ENCODE measurements at regions not wholly inside any gene's neighbourhood (a gene's known extent, or its start where the extent isn't known, plus 50 kb on each side); places are given as distances from the start of the nearest gene placed in this dataset.
"Not testable (repeated sequence)": the region's sequence is repeated elsewhere in the genome, so short reads cannot be mapped to it uniquely, and the experiment has no call there.

DNA sequence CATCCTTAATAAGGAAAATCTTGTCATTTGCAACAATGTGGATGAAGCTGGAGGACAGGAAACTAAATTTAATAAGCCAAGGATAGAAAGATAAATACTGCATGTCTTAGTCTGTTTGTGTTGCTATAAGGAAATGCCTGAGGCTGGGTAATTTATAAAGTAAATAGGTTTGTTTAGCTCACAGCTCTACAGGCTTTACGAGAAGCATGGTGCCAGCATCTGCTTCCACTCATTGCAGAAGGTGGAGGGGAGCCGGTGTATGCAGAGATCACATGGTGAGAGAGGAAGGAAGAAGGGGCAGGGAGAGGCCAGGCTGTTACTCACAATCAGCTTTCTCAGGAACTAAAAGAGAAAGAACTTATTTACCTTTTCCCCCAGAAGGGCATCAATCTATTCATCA, 118.9 kb upstream of the SMLR1 start:
- Histone ChIP-seq H3K27me3 (no peaks in the 10 kb centered on the region), H3K9me3 (no peaks in the 10 kb centered on the region), H3K36me3 (no peaks in the 10 kb centered on the region), H3K4me3 (no peak overlapping the region)
- peak; percentile 13 for DNase-seq

DNA sequence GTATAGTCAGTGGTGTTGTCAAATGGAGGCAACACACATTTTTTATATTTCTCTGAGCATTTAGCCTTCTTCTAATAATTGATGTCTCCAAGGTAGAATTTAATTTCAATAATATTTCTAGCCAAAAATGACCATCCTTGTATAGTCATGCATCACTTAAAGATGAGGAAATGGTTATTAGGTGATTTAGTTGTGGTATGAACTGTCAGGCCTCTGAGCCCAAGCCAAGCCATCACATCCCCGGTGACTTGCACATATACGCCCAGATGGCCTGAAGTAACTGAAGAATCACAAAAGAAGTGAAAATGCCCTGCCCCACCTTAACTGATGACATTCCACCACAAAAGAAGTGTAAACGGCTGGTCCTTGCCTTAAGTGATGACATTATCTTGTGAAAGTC, 115.6 kb upstream of the SMLR1 start:
- not testable (repeated sequence) for DNase-seq, H3K4me3 ChIP-seq, H3K36me3 ChIP-seq, H3K9me3 ChIP-seq, H3K27me3 ChIP-seq

DNA sequence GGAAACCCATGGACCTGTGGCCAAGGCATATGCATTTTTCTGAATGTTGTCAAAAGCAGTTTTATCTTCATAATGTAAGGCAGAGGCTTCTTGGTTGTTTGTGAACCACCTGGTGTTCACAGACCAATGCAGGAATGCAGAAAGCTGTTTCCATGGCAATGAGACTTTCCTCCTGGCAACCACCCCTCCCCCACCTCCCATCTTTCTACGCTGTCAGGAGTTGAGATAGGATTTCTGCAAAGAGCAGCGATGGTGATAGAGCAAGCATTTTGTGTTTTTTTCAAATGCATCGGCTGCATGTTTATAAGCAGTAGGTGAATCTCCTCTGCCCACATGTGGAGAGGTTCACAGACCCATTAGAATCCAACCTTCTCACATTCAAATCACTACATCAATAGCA, 114.1 kb upstream of the SMLR1 start:
- Histone ChIP-seq H3K4me3 (no peak overlapping the region), H3K9me3 (no peaks in the 10 kb centered on the region), H3K36me3 (no peaks in the 10 kb centered on the region), H3K27me3 (no peaks in the 10 kb centered on the region)
- DNase-seq = no peak

DNA sequence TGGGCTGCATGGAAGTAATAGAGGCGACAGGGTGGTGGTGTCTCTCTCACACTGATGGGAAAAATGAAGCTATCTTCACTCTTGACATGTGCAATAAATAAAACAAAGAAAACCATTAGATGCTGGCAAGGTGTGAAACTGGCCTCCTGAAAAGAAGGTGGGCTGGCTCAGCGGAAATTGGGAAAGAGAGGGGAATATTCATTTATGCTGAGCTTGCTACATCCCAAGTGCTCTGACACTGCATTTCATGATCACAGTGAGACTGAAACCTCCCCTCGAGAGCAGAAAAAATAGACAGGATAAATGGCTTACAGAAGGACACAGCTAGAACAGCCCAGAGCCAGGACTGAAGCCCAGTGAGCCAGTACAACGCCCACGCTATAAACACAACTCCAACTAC, 112.1 kb upstream of the SMLR1 start:
- no peak overlapping the region for H3K4me3 ChIP-seq
- no peak for DNase-seq
- H3K9me3 ChIP-seq = no peaks in the 10 kb centered on the region
- no peaks in the 10 kb centered on the region for H3K36me3 ChIP-seq
- H3K27me3 ChIP-seq = no peaks in the 10 kb centered on the region

DNA sequence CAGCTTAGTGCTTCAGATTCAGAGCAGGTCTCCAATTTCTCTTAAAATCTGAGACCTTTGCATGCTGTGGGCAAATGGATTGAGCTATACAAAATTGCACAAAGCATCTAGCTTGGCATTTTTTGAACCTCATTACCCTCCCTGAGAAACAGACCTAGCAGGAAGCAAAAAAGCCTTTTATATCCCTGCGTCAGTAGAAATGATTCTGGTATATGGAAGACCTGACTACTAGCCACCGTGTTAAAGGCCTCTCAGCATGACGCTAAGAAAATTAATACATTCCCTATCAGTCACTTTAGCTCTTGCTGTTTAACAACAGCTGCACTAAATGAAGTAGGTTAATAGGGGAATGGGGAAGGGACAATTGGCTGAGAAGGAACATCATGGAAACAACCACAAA, 110.7 kb upstream of the SMLR1 start:
- DNase-seq = no peak
- Histone ChIP-seq H3K9me3 (no peaks in the 10 kb centered on the region), H3K27me3 (no peaks in the 10 kb centered on the region), H3K4me3 (no peak overlapping the region), H3K36me3 (no peaks in the 10 kb centered on the region)

DNA sequence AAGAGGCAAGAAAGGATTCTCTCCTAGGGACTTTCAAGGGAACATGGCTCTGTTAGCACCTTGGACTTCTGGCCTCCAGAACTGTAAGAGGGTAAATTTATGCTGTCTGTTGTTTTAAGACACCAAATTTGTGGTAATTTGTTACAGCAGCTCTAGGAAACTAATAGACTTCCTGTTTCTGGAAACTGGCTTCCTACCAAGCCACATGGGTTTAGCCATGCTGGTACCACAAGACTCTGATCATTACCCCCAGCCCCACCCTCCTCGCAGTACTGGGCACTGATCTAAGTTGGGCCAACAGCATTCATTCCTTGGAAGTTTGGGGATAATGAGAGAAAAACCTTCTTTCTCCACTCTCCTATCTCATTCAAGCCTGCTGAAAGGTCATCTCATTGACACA, 109.5 kb upstream of the SMLR1 start:
- Histone ChIP-seq H3K36me3 (no peaks in the 10 kb centered on the region), H3K4me3 (no peak overlapping the region), H3K9me3 (no peaks in the 10 kb centered on the region), H3K27me3 (no peaks in the 10 kb centered on the region)
- no peak for DNase-seq

DNA sequence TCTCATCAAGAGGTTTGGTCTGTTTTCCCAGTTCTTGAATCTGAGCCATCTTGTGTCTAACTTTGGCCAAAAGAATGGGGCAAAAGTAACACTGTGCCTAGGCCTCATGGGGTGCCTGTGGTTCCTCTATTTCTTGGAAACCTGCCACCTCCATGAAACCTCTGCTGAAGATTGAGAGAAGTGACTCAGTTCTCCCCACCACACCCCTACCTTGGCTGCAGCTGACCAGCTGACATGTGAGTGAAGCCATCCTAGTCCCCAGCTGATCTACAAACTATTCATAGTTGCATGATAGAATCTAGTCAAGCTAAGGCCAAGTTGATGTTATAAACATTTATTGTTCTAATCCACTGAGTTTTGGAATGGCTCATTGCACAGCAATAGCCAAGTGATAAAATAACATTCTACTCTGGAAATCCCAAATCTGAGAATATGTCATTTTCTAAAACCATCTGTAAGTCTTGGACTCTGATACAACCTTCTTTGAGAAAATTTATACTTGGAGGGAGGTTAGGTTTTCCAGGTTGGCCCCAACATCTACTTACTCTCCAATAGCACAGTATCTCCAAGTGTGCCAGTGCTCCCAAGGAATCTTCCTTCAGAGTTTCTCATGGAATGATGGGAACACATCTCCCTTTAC, 107.0 kb upstream of the SMLR1 start:
- Histone ChIP-seq H3K9me3 (no peaks in the 10 kb centered on the region), H3K27me3 (no peaks in the 10 kb centered on the region), H3K36me3 (no peaks in the 10 kb centered on the region), H3K4me3 (no peak overlapping the region)
- peak; percentile 14 for DNase-seq

DNA sequence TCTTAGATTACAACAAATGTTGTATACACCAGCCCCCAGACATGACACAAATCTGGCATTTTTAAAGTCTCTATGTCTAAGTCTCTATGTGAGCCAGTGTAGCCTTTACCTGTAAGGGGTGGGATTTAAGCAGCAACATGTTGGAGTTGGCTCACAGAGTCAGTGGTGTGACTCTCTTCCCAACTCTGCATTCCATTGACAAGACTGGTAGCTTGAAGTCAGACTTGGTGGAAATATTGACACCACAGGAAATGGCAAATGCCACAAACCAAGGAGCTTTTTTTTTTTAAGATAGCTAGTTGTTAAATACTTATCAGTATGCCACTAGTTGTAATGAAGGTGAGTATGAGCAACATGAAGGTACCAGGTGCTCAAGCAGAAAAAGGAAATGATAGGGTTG, 103.1 kb upstream of the SMLR1 start:
- Histone ChIP-seq H3K9me3 (no peaks in the 10 kb centered on the region), H3K27me3 (no peaks in the 10 kb centered on the region)
- DNase-seq = no peak

DNA sequence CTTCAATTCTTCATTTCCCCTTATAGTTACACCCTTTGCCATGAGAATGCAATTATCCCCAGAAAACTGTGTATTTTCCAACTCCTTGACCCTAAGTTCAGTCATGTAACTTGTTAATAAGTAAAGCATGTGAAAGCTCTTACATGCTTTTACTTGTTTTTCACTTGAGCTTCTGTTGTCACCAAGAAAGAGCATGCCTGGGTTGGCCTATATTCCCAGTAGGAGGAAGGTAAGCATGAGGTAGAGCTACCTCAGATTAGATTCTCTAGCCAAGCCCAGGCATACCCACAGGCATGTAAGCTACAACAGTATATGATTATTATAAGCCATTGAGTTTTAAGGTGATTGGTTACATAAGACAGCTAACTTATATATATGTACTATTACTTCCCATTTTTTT, 101.7 kb upstream of the SMLR1 start:
- Histone ChIP-seq H3K9me3 (no peaks in the 10 kb centered on the region), H3K4me3 (no peak overlapping the region), H3K36me3 (no peaks in the 10 kb centered on the region), H3K27me3 (no peaks in the 10 kb centered on the region)
- no peak for DNase-seq

More for the DNA sequence above, 103.1 kb upstream of the SMLR1 start:
- no peak overlapping the region for H3K4me3 ChIP-seq
- no peaks in the 10 kb centered on the region for H3K36me3 ChIP-seq

DNA sequence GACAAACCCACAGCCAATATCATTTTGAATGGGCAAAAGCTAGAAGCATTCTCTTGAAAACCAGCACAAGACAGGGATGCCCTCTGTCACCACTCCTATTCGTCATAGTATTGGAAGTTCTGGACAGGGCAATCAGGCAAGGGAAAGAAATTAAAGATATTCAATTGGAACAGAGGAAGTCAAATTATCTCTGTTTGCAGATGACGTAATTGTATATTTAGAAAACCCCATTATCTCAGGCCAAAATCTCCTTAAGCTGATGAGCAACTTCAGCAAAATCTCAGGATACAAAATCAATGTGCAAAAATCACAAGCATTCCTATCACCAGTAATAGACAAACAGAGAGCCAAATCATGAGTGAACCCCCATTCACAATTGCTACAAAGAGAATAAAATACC, 99.1 kb upstream of the SMLR1 start:
- H3K27me3 ChIP-seq, H3K9me3 ChIP-seq, H3K4me3 ChIP-seq, H3K36me3 ChIP-seq, DNase-seq: not testable (repeated sequence)

DNA sequence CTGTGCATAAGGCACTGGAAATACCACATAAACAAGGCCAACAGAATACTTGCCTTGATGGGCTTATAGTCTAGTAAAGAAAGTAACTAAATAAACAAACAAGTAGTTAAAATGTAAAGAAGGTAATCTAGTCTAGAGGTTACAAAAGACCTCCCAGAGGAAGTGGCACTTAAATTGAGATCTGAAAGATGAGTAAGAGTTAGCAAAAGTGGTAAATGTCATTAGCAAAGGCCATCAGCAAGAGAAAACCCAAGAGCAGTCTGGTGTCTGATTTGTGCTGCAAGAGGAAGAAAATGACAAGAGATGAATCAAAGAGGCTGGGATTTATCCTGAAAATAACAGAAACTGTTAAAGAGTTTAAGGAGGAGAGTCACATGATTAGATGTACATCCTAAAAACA, 96.6 kb upstream of the SMLR1 start:
- Histone ChIP-seq H3K4me3 (no peak overlapping the region), H3K27me3 (no peaks in the 10 kb centered on the region), H3K9me3 (no peaks in the 10 kb centered on the region), H3K36me3 (no peaks in the 10 kb centered on the region)
- DNase-seq = no peak

DNA sequence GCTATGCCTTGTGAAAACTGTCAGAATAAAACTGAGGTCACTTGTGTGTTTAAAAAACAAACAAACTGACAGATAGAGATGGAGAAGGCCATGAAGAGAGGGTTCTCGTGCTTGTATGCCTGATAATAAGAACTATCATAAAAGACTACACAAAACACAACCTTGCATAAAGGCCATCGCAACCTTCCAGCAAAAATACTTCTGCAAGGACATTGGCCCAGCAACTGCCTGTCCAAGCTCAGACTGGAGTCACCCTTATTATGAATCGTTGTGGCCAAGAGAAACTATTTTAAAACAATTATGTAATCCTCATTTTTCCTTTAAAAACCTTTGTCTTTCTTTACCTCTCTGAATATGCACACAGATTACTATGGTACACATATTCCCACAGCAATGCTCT, 93.0 kb upstream of the SMLR1 start:
- Histone ChIP-seq H3K36me3 (no peaks in the 10 kb centered on the region), H3K27me3 (no peaks in the 10 kb centered on the region), H3K4me3 (no peak overlapping the region), H3K9me3 (no peaks in the 10 kb centered on the region)
- no peak for DNase-seq

DNA sequence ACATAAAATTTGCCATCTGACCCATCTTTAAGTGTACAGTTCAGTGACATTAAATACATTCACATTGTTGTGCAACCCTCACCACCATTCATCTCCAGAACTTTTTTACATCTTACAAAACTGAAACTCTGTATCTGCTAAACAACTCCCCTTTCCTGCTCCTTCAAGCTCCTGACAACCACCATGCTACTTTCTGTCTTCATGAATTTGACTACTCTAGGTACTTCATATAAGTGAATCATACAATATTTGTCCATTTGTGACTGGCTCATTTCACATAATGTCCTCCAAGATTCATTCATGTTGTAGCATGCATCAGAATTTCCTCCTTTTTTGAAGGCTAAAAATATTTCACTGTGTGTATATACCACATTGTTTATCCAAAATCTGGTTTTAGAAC, 86.9 kb upstream of the SMLR1 start:
- H3K4me3 ChIP-seq = no peak overlapping the region
- H3K27me3 ChIP-seq = no peaks in the 10 kb centered on the region
- DNase-seq = no peak
- no peaks in the 10 kb centered on the region for H3K36me3 ChIP-seq
- H3K9me3 ChIP-seq = no peaks in the 10 kb centered on the region

DNA sequence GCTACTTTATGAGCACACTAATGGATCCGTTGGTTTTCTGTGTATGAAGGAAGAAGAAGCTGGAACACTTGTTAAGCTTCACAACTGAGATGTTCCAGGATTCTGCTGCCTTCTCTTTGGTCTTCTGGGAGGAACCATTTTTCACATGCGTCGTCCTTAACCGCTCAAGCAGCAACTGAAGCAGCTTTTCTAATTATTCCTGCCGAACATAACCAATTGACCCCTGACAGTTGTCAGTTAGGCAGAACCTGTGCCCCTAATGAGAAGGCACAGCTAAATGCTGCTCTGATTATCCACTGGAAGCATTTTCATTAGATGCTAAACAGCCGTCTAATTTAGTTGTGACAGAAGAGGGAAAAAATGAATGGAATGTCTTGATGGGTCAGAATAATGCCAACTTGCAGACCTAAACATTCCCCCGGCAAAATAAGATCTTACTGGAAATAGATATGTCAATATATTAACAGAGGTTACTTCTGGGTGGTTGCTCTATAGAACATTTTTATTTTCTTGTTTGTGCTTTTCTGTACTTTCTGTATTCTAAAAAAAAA, 85.0 kb upstream of the SMLR1 start:
- no peaks in the 10 kb centered on the region for H3K9me3 ChIP-seq
- H3K4me3 ChIP-seq = no peak overlapping the region

DNA sequence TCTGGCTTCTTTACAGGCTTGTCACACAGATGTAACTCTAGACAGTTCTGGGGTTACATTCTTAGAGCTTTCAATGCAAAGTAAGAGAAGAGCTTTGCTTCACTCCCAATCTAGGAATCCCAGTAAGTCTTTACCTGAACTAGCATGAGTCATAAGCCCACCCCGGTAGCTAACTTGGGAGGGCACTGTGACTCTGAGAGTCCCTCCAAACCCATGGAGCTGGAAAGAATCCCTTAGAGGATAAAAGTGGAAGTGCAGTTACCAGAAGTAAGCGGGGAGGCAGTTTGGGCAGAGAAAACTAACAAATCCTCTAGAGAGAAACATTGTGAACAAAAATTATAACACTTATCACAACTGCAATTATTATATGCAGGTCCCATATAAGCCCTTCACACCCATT, 84.0 kb upstream of the SMLR1 start:
- no peaks in the 10 kb centered on the region for H3K36me3 ChIP-seq
- H3K9me3 ChIP-seq = no peaks in the 10 kb centered on the region
- no peaks in the 10 kb centered on the region for H3K27me3 ChIP-seq
- no peak for DNase-seq
- no peak overlapping the region for H3K4me3 ChIP-seq

More for the DNA sequence above, 85.0 kb upstream of the SMLR1 start:
- Histone ChIP-seq H3K27me3 (no peaks in the 10 kb centered on the region), H3K36me3 (no peaks in the 10 kb centered on the region)
- no peak for DNase-seq

DNA sequence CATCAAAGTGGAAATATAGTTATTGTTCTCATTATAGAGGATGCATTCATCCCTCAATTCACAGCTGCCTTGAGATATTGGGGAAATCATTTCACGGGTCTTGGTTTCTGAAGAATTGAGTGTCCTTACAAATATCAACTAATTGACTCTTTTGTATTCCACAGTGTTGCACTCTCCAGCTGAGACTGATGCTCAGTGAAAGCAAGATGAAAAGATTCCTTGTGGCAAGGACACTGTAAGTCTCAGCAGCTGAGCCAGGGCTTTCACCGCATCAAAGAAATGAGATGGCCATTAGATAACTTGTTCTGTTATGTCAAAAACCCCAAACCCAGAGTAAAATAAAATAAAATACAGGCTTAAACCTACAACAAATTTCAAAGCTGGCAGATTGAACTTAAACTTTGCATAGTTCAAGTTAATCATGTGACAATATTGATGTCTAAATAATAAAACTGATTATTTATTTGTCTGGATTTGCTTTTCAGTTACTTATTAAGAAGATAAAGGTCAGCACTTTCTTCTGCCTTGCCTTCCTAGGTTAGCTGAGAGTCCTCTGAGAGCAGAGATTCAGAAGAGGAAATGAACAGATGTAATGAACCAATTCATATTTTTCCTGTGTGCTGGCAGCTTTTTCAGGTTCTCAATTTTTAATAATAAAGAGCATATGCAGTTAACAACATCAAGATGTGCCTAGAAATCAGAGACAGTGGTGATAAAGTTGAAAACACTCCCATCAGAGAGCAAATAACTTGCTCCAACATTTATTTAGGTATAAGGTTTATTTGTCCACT, 82.4 kb upstream of the SMLR1 start:
- Histone ChIP-seq H3K9me3 (no peaks in the 10 kb centered on the region), H3K36me3 (no peaks in the 10 kb centered on the region), H3K4me3 (no peak overlapping the region), H3K27me3 (no peaks in the 10 kb centered on the region)
- no peak for DNase-seq

DNA sequence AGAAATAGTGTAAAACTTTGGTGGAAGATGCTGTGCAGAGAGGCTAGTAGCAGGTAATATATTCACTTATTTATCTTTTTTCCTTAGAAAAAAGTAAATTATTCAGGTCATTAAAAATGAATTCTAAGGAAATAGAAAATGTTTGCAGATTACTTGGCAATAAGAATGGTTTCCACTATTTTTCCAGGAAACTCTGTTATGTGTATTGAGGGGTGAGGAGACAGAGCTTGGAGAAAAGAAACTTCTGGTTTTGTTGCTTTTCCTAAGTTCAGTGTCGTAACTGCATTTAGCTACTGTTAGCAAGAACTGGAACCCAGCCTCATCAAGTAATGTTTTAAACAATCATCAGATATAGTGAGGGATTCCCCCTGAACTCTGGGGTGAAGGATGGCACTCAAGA, 79.2 kb upstream of the SMLR1 start:
- DNase-seq = no peak

DNA sequence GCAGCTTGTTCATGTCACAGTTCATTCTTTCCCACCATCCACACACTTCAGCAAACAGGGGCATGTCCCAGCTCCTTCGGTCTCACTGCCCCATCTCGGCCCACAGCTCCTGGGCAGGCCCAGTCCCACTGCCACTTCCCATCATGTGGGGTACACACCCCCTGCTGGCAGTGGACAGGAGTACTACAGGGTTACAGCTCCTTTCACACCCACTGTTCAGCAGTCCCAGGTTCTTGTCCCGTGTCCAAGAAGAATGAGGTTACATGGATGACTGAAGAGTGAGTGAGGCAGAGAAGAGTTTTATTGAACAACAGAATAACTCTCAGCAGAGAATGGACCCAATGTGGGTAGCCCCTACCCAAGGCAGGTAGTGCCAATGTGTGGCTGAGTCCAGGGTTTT, 77.8 kb upstream of the SMLR1 start:
- H3K27me3 ChIP-seq = no peaks in the 10 kb centered on the region
- no peaks in the 10 kb centered on the region for H3K9me3 ChIP-seq
- H3K4me3 ChIP-seq = no peak overlapping the region
- no peak for DNase-seq
- H3K36me3 ChIP-seq = no peaks in the 10 kb centered on the region

More for the DNA sequence above, 79.2 kb upstream of the SMLR1 start:
- Histone ChIP-seq H3K36me3 (no peaks in the 10 kb centered on the region), H3K4me3 (no peak overlapping the region), H3K27me3 (no peaks in the 10 kb centered on the region), H3K9me3 (no peaks in the 10 kb centered on the region)
